Gastrocnemius medialis (tissue), 4 donors: ENCODE measurements at regions not wholly inside any gene's neighbourhood (a gene's known extent, or its start where the extent isn't known, plus 50 kb on each side); places are given as distances from the start of the nearest gene placed in this dataset.

Experiments
- ATAC-seq, 2 donors: fragments of 150-250 bp; one replicate each; pipeline ENCODE4 v1.9.1; 2016
- DNase-seq, 2 donors: peaks; one replicate each; pipeline ENCODE4 v3.0.0-alpha.2; 2019
- H3K27ac ChIP-seq, 4 donors: fragments of 200-600 bp; sonication (generic); 1 replicate in 1 of 4; 2 replicates in 3 of 4; pipeline ENCODE4 v1.5.1; 2016 to 2018; ENCODE audit warnings: mild to moderate bottlenecking in 2 of 4, moderate library complexity in 1 of 4
- H3K27me3 ChIP-seq, 3 donors: fragments of 200-600 bp; sonication (generic) in 2 of 3; 1 replicate in 1 of 3; 2 replicates in 2 of 3; pipeline versions ENCODE4 v1.5.1 to v1.6.0; 2016 to 2019; ENCODE audit warnings: mild to moderate bottlenecking in 1 of 3, moderate library complexity in 1 of 3
- H3K36me3 ChIP-seq, 2 donors: fragments of 200-600 bp; sonication (generic) in 1 of 2; one replicate each; pipeline ENCODE4 v1.5.1; 2017 to 2018
- H3K4me1 ChIP-seq, 2 donors: fragments of 200-600 bp; sonication (generic) in 1 of 2; one replicate each; pipeline ENCODE4 v1.5.1; 2016 to 2017; ENCODE audit warnings: mild to moderate bottlenecking in 2 of 2
- H3K4me3 ChIP-seq, 4 donors: fragments of 200-600 bp; sonication (generic) in 3 of 4; 1 replicate in 1 of 4; 2 replicates in 3 of 4; pipeline ENCODE4 v1.5.1; 2016 to 2019; ENCODE audit warnings: mild to moderate bottlenecking in 2 of 4
- H3K9me3 ChIP-seq, 3 donors: fragments of 200-600 bp; sonication (generic) in 2 of 3; 1 replicate in 1 of 3; 2 replicates in 2 of 3; pipeline ENCODE4 v1.5.1; 2016 to 2019
- CTCF ChIP-seq, 5 experiments: fragments of 450-650 bp in 3 of 5; fragments of 200-600 bp in 2 of 5; sonication (generic) in 2 of 5; IDR thresholded peaks in 4 of 5; conservative IDR thresholded peaks in 1 of 5; 1 replicate in 4 of 5; 2 replicates in 1 of 5; pipeline ENCODE4 v1.5.1; 2016 to 2019; ENCODE audit warnings: antibody characterized with exemption in 5 of 5, mild to moderate bottlenecking in 3 of 5, moderate library complexity in 3 of 5
- POLR2A ChIP-seq, 2 donors: fragments of 450-650 bp; IDR thresholded peaks; one replicate each; pipeline ENCODE4 v1.6.1; 2017; ENCODE audit warnings: antibody characterized with exemption in 2 of 2, mild to moderate bottlenecking in 2 of 2, moderate library complexity in 2 of 2
- in situ Hi-C, 4 donors: fragments of 200-750 bp; cut with MboI; loops; one replicate each; pipeline versions ENCODE4 v1.15.0 to v1.8.0; 2017; ENCODE audit warnings: low sequenced_read_pairs in 4 of 4
- intact Hi-C: fragments of 100-400 bp; cut with DNase I; formaldehyde crosslinking; loops from one replicate; pipeline ENCODE4 v1.15.1; 2023; ENCODE audit warnings: low total_unique reads

- in situ Hi-C loops (no loop called here), intact Hi-C loops (no loop called here)
- DNase-seq, result no peak
- H3K4me3 ChIP-seq, result no peak overlapping the region
- H3K4me1 ChIP-seq, result peaks cover 21 to 22% of the 10 kb centered on the region in 2 donors
- H3K27ac ChIP-seq, result no peak overlapping the region
- ATAC-seq, result no peak
- no peaks in the 10 kb centered on the region for H3K9me3 ChIP-seq
- no peaks in the 10 kb centered on the region for H3K36me3 ChIP-seq
- no peaks in the 10 kb centered on the region for H3K27me3 ChIP-seq
- TF ChIP-seq CTCF (IDR thresholded peaks at IDR 0.05 in 4 of 5, conservative IDR thresholded peaks at IDR 0.05 in 1 of 5) (no peak), POLR2A (IDR thresholded peaks at IDR 0.05) (no peak)
Observed at GRCh38 chr2:236735825-236736238, 166.2 kb downstream of the ACKR3 start.

GRCh38 chr2:236738030-236738429 lies 168.4 kb downstream of the ACKR3 start:
- in situ Hi-C loops, result no loop called here
- H3K27me3 ChIP-seq, result no peaks in the 10 kb centered on the region
- peaks cover 2% of the 10 kb centered on the region in 2 donors for H3K4me1 ChIP-seq
- TF ChIP-seq CTCF (IDR thresholded peaks at IDR 0.05 in 4 of 5, conservative IDR thresholded peaks at IDR 0.05 in 1 of 5), result no peak
- no peak for TF ChIP-seq POLR2A (IDR thresholded peaks at IDR 0.05)
- no peaks in the 10 kb centered on the region for H3K36me3 ChIP-seq
- no peak overlapping the region for H3K4me3 ChIP-seq
- no peak overlapping the region for H3K27ac ChIP-seq
- ATAC-seq, result no peak
- no peaks in the 10 kb centered on the region for H3K9me3 ChIP-seq
- intact Hi-C loops, result no loop called here
- no peak for DNase-seq

GRCh38 chr2:236738896-236739295 lies 169.3 kb downstream of the ACKR3 start:
- Histone ChIP-seq H3K4me1 (no peaks in the 10 kb centered on the region), H3K9me3 (no peaks in the 10 kb centered on the region), H3K4me3 (no peak overlapping the region), H3K27ac (no peak overlapping the region), H3K27me3 (no peaks in the 10 kb centered on the region), H3K36me3 (no peaks in the 10 kb centered on the region)
- ATAC-seq (no peak), DNase-seq (no peak)
- TF ChIP-seq CTCF (IDR thresholded peaks at IDR 0.05 in 4 of 5, conservative IDR thresholded peaks at IDR 0.05 in 1 of 5), result no peak
- TF ChIP-seq POLR2A (IDR thresholded peaks at IDR 0.05), result no peak
- in situ Hi-C loops (no loop called here), intact Hi-C loops (no loop called here)

GRCh38 chr2:236739663-236740062 lies 170.0 kb downstream of the ACKR3 start:
- H3K27ac ChIP-seq, result no peak overlapping the region
- H3K4me1 ChIP-seq, result no peaks in the 10 kb centered on the region
- in situ Hi-C loops (no loop called here), intact Hi-C loops (no loop called here)
- no peak overlapping the region for H3K4me3 ChIP-seq
- DNase-seq (no peak), ATAC-seq (no peak)
- no peaks in the 10 kb centered on the region for H3K9me3 ChIP-seq
- no peaks in the 10 kb centered on the region for H3K36me3 ChIP-seq
- no peaks in the 10 kb centered on the region for H3K27me3 ChIP-seq
- TF ChIP-seq CTCF (IDR thresholded peaks at IDR 0.05 in 4 of 5, conservative IDR thresholded peaks at IDR 0.05 in 1 of 5) (no peak), POLR2A (IDR thresholded peaks at IDR 0.05) (no peak)

- in situ Hi-C loops (no loop called here), intact Hi-C loops (no loop called here)
- H3K36me3 ChIP-seq, result no peaks in the 10 kb centered on the region
- H3K27ac ChIP-seq, result no peak overlapping the region
- H3K27me3 ChIP-seq, result no peaks in the 10 kb centered on the region
- DNase-seq (no peak), ATAC-seq (no peak)
- H3K4me1 ChIP-seq, result no peaks in the 10 kb centered on the region
- no peaks in the 10 kb centered on the region for H3K9me3 ChIP-seq
- no peak for TF ChIP-seq POLR2A (IDR thresholded peaks at IDR 0.05)
- TF ChIP-seq CTCF (IDR thresholded peaks at IDR 0.05 in 4 of 5, conservative IDR thresholded peaks at IDR 0.05 in 1 of 5), result no peak
- no peak overlapping the region for H3K4me3 ChIP-seq
Observed at GRCh38 chr2:236740506-236740905, 170.9 kb downstream of the ACKR3 start.
